Nephron (organoid): ENCODE measurements at regions not wholly inside any gene's neighbourhood (a gene's known extent, or its start where the extent isn't known, plus 50 kb on each side); places are given as distances from the start of the nearest gene placed in this dataset.

Source experiments
- H3K27ac Mint-ChIP-seq, 3 experiments: 2 replicates each; pipeline ENCODE4 v1.8.0; 2020; ENCODE audit warnings: mixed read lengths in 3 of 3, mild to moderate bottlenecking in 2 of 3, moderate library complexity in 1 of 3
- H3K27me3 Mint-ChIP-seq: 2 replicates; pipeline ENCODE4 v1.8.0; 2021; ENCODE audit warnings: low read depth, mild to moderate bottlenecking, moderate library complexity, mixed read lengths
- H3K36me3 Mint-ChIP-seq: 2 replicates; pipeline ENCODE4 v1.8.0; 2020; ENCODE audit warnings: low read depth, mixed read lengths
- H3K4me1 Mint-ChIP-seq: 2 replicates; pipeline ENCODE4 v1.8.0; 2020; ENCODE audit warnings: mixed read lengths
- H3K4me3 Mint-ChIP-seq, 3 experiments: 2 replicates each; pipeline ENCODE4 v1.8.0; 2020; ENCODE audit warnings: mild to moderate bottlenecking in 3 of 3, mixed read lengths in 3 of 3, moderate library complexity in 2 of 3
- H3K9me3 Mint-ChIP-seq: 2 replicates; pipeline ENCODE4 v1.8.0; 2020; ENCODE audit warnings: mixed read lengths
- TF ChIP-seq, protein P1 (sequence below), 3 experiments: fragments of 200-600 bp; sonication (generic); IDR thresholded peaks; one replicate each; pipeline ENCODE4 v1.5.0; 2021; ENCODE audit warnings: antibody characterized with exemption in 3 of 3; ENCODE audit not compliant: unreplicated experiment in 3 of 3

DNA sequence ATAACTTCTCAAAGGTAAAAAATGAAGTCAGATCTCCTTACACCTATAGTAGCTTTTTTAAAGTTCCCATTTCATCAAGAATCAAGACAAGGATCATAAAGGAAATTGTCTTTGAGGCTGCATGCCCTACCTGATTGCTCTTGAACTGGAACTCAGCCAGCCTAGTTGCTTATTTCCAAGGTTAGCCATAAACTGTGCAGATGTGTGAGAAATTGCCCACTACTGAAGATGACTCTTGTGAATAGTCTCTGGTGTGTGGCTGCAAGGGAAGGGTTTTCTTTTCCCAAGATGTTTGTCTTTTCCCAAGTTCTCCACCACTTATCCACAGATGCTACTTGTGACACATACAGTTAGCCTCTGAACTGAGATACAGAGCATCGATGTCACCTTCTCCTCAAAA lies 81.7 kb upstream of the DUSP10 start:
- TF ChIP-seq, protein P1, sequence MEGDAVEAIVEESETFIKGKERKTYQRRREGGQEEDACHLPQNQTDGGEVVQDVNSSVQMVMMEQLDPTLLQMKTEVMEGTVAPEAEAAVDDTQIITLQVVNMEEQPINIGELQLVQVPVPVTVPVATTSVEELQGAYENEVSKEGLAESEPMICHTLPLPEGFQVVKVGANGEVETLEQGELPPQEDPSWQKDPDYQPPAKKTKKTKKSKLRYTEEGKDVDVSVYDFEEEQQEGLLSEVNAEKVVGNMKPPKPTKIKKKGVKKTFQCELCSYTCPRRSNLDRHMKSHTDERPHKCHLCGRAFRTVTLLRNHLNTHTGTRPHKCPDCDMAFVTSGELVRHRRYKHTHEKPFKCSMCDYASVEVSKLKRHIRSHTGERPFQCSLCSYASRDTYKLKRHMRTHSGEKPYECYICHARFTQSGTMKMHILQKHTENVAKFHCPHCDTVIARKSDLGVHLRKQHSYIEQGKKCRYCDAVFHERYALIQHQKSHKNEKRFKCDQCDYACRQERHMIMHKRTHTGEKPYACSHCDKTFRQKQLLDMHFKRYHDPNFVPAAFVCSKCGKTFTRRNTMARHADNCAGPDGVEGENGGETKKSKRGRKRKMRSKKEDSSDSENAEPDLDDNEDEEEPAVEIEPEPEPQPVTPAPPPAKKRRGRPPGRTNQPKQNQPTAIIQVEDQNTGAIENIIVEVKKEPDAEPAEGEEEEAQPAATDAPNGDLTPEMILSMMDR (IDR thresholded peaks at IDR 0.05; ENCODE audit: unreplicated experiment in 3 of 3): no peak
- Mint-ChIP-seq H3K4me3 (no peak overlapping the region), H3K9me3 (peaks cover 6% of the 10 kb centered on the region), H3K36me3 (no peaks in the 10 kb centered on the region), H3K27ac (no peak overlapping the region), H3K4me1 (no peaks in the 10 kb centered on the region), H3K27me3 (peaks cover 4% of the 10 kb centered on the region)

DNA sequence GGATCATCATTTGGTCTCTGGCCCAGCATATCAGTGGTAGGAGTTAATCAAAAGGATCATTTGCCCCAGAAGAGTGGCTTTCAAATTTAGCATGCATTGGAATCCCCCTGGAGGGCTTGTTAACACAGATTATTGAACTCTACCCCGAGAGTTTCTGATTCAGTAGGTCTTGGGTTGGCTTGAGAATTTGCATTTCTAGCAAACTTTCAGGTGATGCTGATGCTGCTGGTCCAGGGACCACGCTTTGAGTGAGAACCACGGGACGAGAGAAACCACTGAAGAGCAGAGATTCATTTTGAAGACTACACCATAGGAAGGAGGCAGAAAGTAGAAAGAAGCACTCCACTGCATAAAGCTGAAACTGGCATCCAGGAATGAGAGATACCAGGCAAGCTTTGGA lies 81.3 kb upstream of the DUSP10 start:
- peaks cover 6% of the 10 kb centered on the region for H3K9me3 Mint-ChIP-seq
- no peaks in the 10 kb centered on the region for H3K36me3 Mint-ChIP-seq

DNA sequence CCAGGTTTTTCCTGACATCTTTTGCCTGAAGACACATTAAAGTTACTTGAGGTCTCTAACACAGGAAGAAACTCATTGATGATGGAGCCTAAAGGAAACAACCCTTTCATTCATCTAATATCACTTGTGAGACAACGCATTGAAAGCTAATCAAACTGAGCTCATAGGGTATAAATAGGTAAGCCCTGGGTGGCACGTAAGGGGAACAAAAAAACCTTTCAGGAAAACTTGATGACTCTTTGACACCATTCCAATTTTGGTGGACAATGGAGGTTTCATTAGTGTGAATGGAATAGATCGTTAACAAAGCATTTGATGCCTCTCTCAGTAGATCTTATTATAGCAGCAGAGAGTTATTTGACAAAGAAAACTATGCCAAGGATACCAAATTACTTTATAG lies 80.7 kb upstream of the DUSP10 start:
- TF ChIP-seq, protein P1 (IDR thresholded peaks at IDR 0.05; ENCODE audit: unreplicated experiment in 3 of 3): no peak
- no peaks in the 10 kb centered on the region for H3K4me1 Mint-ChIP-seq
- no peaks in the 10 kb centered on the region for H3K36me3 Mint-ChIP-seq
- H3K27me3 Mint-ChIP-seq: peaks cover 3% of the 10 kb centered on the region
- H3K9me3 Mint-ChIP-seq: peaks cover 8% of the 10 kb centered on the region
- no peak overlapping the region for H3K27ac Mint-ChIP-seq
- H3K4me3 Mint-ChIP-seq: no peak overlapping the region

More for the DNA sequence above, 81.3 kb upstream of the DUSP10 start:
- Mint-ChIP-seq H3K4me3 (no peak overlapping the region), H3K27ac (no peak overlapping the region), H3K4me1 (no peaks in the 10 kb centered on the region), H3K27me3 (peaks cover 3% of the 10 kb centered on the region)
- TF ChIP-seq, protein P1 (IDR thresholded peaks at IDR 0.05; ENCODE audit: unreplicated experiment in 3 of 3): no peak

DNA sequence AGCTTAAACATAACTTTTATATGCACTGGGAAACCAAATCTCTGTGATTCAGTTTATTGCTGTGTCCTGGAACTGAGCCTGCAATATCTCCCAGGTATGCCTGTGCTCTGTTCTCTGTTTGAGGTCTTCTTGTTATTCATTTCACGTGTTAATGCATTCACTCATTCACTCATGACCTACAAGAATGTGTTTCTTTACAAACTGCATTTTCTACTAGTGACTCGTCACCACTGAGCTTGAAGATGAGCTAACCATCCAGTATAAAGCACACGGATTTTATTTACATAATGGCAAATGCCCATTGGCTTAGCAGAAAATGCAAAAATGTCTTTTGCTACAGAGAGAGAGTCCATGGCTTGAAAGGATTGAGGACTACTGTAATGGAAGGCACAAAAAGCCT lies 75.0 kb upstream of the DUSP10 start:
- Mint-ChIP-seq H3K27ac (no peak overlapping the region), H3K4me3 (no peak overlapping the region), H3K4me1 (no peaks in the 10 kb centered on the region), H3K27me3 (no peaks in the 10 kb centered on the region), H3K9me3 (peaks cover 8% of the 10 kb centered on the region), H3K36me3 (no peaks in the 10 kb centered on the region)
- TF ChIP-seq, protein P1 (IDR thresholded peaks at IDR 0.05; ENCODE audit: unreplicated experiment in 3 of 3): no peak

DNA sequence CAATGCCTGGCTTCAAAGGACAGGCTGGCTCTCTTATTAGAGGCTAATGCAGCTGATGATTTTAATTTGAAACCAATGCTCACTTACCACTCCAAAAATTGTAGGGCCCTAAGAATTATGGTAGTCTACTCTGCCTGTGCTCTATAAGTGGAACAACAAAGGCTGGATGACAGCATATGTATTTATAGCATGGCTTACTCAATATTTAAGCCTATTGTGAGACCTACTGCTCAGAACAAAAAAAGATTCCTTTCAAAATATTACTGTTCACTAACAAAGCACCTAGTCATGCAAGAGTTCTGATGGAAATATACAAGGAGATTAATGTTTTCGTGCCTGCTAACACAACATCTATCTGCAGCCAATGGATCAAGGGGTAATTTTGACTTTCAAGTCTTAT lies 73.8 kb upstream of the DUSP10 start:
- Mint-ChIP-seq H3K27me3 (no peaks in the 10 kb centered on the region), H3K36me3 (no peaks in the 10 kb centered on the region)
- TF ChIP-seq, protein P1 (IDR thresholded peaks at IDR 0.05; ENCODE audit: unreplicated experiment in 3 of 3): no peak

DNA sequence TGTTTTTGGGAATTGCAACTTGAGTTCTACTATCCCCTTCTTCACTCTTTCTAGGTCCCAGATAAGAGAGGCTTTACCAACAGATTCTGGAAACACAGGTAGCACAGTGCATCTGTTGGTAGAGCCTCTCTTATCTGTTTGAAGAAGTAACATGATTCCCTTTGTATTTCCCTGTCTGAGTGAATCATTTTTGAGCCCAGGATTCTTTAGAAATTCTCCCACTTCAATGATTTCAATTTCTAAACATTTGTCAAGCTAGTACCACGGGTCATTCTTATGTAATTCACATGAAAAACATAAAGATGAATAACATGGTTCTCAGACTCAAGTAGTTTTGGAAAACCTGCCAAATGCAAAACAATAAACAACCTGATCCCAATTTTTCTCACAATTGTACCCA lies 72.0 kb upstream of the DUSP10 start:
- Mint-ChIP-seq H3K27me3 (no peaks in the 10 kb centered on the region), H3K9me3 (peaks cover 5% of the 10 kb centered on the region), H3K4me3 (no peak overlapping the region), H3K27ac (no peak overlapping the region), H3K4me1 (no peaks in the 10 kb centered on the region), H3K36me3 (no peaks in the 10 kb centered on the region)
- TF ChIP-seq, protein P1 (IDR thresholded peaks at IDR 0.05; ENCODE audit: unreplicated experiment in 3 of 3): no peak

More for the DNA sequence above, 73.8 kb upstream of the DUSP10 start:
- H3K27ac Mint-ChIP-seq: no peak overlapping the region
- H3K4me3 Mint-ChIP-seq: no peak overlapping the region
- no peaks in the 10 kb centered on the region for H3K4me1 Mint-ChIP-seq
- H3K9me3 Mint-ChIP-seq: peaks cover 6% of the 10 kb centered on the region
